ENCODE measurements at regions not wholly inside any gene's neighbourhood (a gene's known extent, or its start where the extent isn't known, plus 50 kb on each side); places are given as distances from the start of the nearest gene placed in this dataset.

GRCh38 chr14:61223552-61223951, 57.6 kb downstream of the TMEM30B start:
- TF ChIP-seq POLR2AphosphoS5 (IDR thresholded peaks at IDR 0.05; ENCODE audit: low read depth, low read length) (no peak), SIN3A (IDR thresholded peaks at IDR 0.05; ENCODE audit: borderline replicate concordance, insufficient read depth, low read length) (no peak), TAF1 (IDR thresholded peaks at IDR 0.05; ENCODE audit: borderline replicate concordance, insufficient read depth, low read length) (no peak)

All from PFSK-1 (cell line).